Skeletal muscle satellite cell (primary cell): ENCODE measurements at regions not wholly inside any gene's neighbourhood (a gene's known extent, or its start where the extent isn't known, plus 50 kb on each side); places are given as distances from the start of the nearest gene placed in this dataset.

Experiments used
- H3K27me3 ChIP-seq: 2 replicates; pipeline ENCODE4 v1.7.0; 2013; ENCODE audit warnings: low read length; ENCODE audit not compliant: control insufficient read depth, insufficient read depth
- H3K36me3 ChIP-seq: 2 replicates; pipeline ENCODE4 v1.7.0; 2013; ENCODE audit warnings: mild to moderate bottlenecking, control low read depth, low read length; ENCODE audit not compliant: insufficient read depth
- H3K4me1 ChIP-seq: 2 replicates; pipeline ENCODE4 v1.7.0; 2013; ENCODE audit warnings: low read length; ENCODE audit not compliant: control insufficient read depth, insufficient read depth
- H3K4me2 ChIP-seq: 2 replicates; pipeline ENCODE4 v1.7.0; 2013; ENCODE audit warnings: mild to moderate bottlenecking, low read length
- H3K4me3 ChIP-seq: 2 replicates; pipeline ENCODE4 v1.7.0; 2013; ENCODE audit warnings: low read length
- H3K9ac ChIP-seq: 2 replicates; pipeline ENCODE4 v1.7.0; 2013; ENCODE audit warnings: mild to moderate bottlenecking, low read depth, low read length, moderate library complexity
- H3K9me3 ChIP-seq: replicated peaks from 2 replicates; pipeline ENCODE4 v1.7.0; 2013; ENCODE audit warnings: mild to moderate bottlenecking, control low read depth, low read length

DNA sequence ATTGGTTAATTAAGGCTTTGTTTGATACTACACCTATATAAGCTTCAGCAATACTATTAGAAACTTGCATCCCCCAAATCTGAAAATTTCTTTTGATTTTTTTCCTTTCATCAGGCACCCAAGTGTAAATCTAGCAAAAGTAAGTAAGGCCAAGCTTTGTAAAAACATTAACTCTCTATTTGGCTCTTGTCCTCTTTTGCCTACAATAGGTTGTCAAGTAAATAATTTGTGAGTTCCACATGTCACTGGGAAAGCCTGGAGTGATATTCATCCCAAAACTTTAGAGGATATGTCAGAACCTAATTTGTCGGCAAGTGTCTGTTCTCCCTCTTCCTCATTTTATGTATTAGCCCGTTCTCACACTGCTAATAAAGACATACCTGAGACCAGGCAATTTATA lies 492.4 kb downstream of the IPMK start:
- H3K4me3 ChIP-seq = no peak overlapping the region
- H3K4me2 ChIP-seq = no peak overlapping the region
- H3K4me1 ChIP-seq = no peaks in the 10 kb centered on the region
- no peaks in the 10 kb centered on the region for H3K27me3 ChIP-seq
- H3K9ac ChIP-seq = no peak overlapping the region
- no peaks in the 10 kb centered on the region for H3K36me3 ChIP-seq
- H3K9me3 ChIP-seq = no peaks in the 10 kb centered on the region

DNA sequence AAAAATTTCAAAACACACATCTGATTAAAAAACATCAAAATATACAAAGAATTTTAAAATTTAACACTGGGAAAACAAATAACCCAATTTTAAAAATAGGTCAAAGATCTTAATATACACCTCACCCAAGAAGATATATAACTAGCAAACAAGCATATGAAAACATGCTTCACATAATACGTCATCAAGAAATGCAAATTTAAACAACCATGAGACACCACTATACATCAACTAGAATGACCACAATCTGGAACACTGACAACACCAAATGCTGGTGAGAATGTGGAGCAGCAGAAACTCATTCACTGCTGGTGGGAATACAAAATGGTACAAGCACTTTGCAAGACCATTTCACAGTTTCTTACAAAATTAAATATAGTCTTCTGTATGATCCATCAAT lies 498.4 kb downstream of the IPMK start:
- no peak overlapping the region for H3K4me3 ChIP-seq
- no peaks in the 10 kb centered on the region for H3K9me3 ChIP-seq
- no peaks in the 10 kb centered on the region for H3K4me1 ChIP-seq
- no peak overlapping the region for H3K9ac ChIP-seq
- H3K27me3 ChIP-seq = no peaks in the 10 kb centered on the region
- H3K36me3 ChIP-seq = no peaks in the 10 kb centered on the region
- H3K4me2 ChIP-seq = no peak overlapping the region

DNA sequence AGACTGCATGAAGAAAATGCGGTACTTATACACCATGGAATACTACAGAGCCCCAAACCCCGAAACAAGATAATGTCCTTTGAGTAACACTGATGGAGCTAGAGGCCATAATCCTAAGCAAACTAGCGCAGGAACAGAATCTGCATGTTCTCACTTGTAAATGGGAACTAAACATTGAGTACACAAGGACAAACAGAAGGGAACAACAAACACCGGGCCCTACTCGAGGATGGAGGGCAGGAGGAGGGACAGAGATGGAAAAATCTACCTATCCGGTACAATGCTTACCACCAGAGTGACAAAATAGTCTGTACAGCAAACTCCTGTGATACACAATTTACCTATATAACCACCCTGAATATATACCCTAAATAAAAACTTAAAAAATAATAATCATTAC lies 507.9 kb downstream of the IPMK start:
- Histone ChIP-seq H3K9me3 (no peaks in the 10 kb centered on the region), H3K4me1 (no peaks in the 10 kb centered on the region), H3K27me3 (no peaks in the 10 kb centered on the region), H3K36me3 (no peaks in the 10 kb centered on the region), H3K4me2 (no peak overlapping the region), H3K4me3 (no peak overlapping the region), H3K9ac (no peak overlapping the region)

DNA sequence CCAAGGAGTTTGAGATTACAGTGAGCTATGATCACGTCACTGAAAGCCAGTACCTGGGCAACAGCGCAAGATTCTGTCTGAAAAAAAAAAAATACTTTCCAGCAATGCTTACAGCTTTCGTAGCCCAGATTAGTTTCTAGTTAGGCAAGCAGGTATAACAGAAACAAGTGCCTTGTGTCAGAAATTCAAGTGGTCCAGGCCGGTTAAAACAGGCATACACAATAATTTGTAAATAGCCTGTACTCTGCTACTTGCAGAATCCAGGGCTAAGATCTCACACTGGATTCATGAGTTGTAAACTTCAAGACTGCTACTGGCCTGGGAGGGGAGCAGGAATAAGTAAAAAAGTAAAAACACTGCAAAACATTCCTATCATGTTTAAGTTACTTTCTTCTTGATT lies 512.9 kb downstream of the IPMK start:
- no peaks in the 10 kb centered on the region for H3K27me3 ChIP-seq
- H3K4me2 ChIP-seq = no peak overlapping the region

DNA sequence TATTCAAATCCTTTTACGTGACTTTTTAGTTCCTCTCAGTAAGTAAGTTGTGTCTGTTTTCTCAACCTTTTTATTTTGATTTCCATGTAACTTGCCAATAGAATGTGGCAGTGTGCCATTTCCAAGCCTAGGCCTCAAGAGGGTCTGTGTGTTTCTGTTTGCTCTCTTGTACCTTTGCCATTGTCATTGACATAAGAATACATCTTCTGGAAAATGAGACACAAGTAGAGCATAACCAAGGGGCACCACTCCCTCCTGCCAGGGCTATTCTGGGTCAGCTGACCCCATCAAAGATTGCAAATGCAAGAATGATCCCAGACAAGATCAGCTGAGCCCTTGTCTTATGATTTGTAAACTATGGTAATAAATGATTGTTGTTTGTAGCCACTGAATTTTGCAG lies 524.0 kb downstream of the IPMK start:
- Histone ChIP-seq H3K9me3 (no peaks in the 10 kb centered on the region), H3K9ac (no peak overlapping the region), H3K4me3 (no peak overlapping the region), H3K27me3 (peaks cover 8% of the 10 kb centered on the region), H3K36me3 (no peaks in the 10 kb centered on the region), H3K4me2 (no peak overlapping the region), H3K4me1 (no peaks in the 10 kb centered on the region)

More for the DNA sequence above, 512.9 kb downstream of the IPMK start:
- Histone ChIP-seq H3K4me3 (no peak overlapping the region), H3K9ac (no peak overlapping the region), H3K4me1 (no peaks in the 10 kb centered on the region), H3K36me3 (no peaks in the 10 kb centered on the region), H3K9me3 (no peaks in the 10 kb centered on the region)

DNA sequence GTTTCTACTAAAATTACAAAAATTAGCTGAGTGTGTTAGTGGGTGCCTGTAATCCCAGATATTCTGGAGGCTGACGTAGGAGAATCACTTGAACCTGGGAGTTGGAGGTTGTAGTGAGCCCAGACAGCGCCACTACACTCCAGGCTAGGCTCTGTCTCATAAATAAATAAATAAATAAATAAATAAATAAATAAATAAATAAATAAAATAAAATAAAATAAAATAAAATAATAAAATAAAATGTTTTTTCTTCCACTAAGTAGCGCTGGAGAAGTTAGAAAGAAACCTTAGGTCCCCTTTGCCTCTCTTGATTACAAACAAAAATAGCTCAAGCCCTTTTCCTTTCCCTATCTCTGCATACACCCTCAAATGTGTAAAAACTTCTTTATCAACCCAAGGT lies 525.9 kb downstream of the IPMK start:
- no peak overlapping the region for H3K9ac ChIP-seq

DNA sequence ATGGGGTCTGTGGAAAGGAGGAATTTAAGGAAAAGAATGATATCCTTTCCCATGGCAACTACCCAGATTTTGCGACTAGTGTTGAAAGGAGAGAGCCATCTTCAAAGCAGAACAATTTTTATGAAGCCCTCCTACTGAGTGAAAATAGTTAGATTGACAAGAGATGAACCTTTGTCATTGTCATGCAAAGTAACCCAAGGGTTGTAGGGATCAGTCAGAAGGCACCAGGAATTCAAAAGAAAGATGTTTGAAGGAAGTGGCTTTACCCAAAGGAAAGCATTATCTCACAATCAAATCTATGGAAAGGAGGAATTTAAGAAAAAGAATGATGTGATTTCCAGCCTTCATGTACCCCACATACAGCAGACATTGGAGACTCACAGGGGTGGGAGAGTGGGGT lies 544.4 kb downstream of the IPMK start:
- Histone ChIP-seq H3K4me2 (no peak overlapping the region), H3K4me1 (no peaks in the 10 kb centered on the region), H3K4me3 (no peak overlapping the region)

More for the DNA sequence above, 525.9 kb downstream of the IPMK start:
- Histone ChIP-seq H3K9me3 (no peaks in the 10 kb centered on the region), H3K36me3 (no peaks in the 10 kb centered on the region), H3K4me3 (no peak overlapping the region), H3K4me2 (no peak overlapping the region), H3K27me3 (peaks cover 8% of the 10 kb centered on the region), H3K4me1 (no peaks in the 10 kb centered on the region)

DNA sequence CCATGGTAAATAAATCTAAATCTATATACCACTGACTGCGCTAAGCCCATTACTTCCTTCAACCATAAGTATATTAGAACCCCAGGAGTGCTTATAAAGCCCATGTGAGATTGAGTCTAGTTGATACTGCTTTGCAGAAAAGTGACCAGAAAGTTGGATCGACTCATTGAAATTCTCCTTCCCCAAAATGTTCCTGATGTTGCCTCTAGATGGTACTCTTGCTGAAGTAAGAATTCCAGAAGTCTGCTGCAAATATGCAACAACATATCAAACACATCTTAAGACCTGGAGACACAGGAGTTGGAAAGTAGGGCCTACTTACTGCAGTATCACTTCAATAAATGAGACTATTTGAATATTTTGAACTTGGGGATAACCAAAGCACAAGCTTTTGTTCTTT lies 550.8 kb downstream of the IPMK start:
- no peak overlapping the region for H3K4me3 ChIP-seq
- no peaks in the 10 kb centered on the region for H3K9me3 ChIP-seq
- H3K4me1 ChIP-seq = no peaks in the 10 kb centered on the region
- H3K27me3 ChIP-seq = no peaks in the 10 kb centered on the region
- no peak overlapping the region for H3K9ac ChIP-seq
- H3K36me3 ChIP-seq = no peaks in the 10 kb centered on the region
- no peak overlapping the region for H3K4me2 ChIP-seq

More for the DNA sequence above, 544.4 kb downstream of the IPMK start:
- H3K27me3 ChIP-seq = peaks cover 31% of the 10 kb centered on the region
- H3K36me3 ChIP-seq = no peaks in the 10 kb centered on the region
- no peak overlapping the region for H3K9ac ChIP-seq
- H3K9me3 ChIP-seq = no peaks in the 10 kb centered on the region

DNA sequence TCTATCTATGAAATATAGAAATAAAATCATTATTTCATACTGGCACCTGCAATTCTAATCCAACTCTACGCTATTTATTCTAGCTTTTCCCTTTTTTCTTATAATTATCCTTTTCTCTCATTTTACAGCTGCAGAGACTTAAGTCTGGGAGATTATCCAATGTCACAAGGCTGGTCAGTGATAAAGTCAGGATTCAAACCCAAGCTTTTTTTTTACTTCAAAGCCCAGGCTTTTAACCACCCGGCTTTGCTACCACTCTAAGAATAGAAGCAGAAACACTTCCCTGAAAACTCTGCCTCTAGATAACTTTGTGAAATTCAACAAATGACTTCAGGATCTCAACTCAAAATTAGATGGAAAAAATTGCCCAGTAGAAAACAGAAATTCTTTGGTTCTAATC lies 552.5 kb downstream of the IPMK start:
- no peak overlapping the region for H3K4me3 ChIP-seq
- H3K4me1 ChIP-seq = no peaks in the 10 kb centered on the region
- no peaks in the 10 kb centered on the region for H3K9me3 ChIP-seq
- H3K36me3 ChIP-seq = no peaks in the 10 kb centered on the region
- no peak overlapping the region for H3K4me2 ChIP-seq
- H3K27me3 ChIP-seq = no peaks in the 10 kb centered on the region
- H3K9ac ChIP-seq = no peak overlapping the region

DNA sequence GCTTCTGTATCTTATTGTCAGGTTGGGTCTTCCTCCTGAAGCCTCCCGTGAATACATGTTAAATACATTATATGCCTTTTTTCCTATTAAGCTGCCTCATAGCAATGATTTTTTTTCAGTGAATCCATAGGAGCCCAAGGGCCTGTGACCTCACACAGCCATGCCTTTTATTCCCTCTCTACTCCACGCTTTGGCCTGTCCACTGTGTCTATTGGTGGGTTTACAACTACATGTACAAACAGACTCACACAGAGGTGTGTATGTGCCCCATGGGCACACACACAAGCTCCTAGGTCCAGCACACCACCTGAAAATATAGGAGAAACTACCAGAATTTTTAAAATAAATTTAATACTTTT lies 560.4 kb downstream of the IPMK start:
- no peaks in the 10 kb centered on the region for H3K36me3 ChIP-seq
- no peak overlapping the region for H3K4me3 ChIP-seq
- no peaks in the 10 kb centered on the region for H3K27me3 ChIP-seq
- H3K4me1 ChIP-seq = peaks cover 9% of the 10 kb centered on the region
- H3K9me3 ChIP-seq = no peaks in the 10 kb centered on the region
- H3K4me2 ChIP-seq = no peak overlapping the region
- H3K9ac ChIP-seq = no peak overlapping the region

DNA sequence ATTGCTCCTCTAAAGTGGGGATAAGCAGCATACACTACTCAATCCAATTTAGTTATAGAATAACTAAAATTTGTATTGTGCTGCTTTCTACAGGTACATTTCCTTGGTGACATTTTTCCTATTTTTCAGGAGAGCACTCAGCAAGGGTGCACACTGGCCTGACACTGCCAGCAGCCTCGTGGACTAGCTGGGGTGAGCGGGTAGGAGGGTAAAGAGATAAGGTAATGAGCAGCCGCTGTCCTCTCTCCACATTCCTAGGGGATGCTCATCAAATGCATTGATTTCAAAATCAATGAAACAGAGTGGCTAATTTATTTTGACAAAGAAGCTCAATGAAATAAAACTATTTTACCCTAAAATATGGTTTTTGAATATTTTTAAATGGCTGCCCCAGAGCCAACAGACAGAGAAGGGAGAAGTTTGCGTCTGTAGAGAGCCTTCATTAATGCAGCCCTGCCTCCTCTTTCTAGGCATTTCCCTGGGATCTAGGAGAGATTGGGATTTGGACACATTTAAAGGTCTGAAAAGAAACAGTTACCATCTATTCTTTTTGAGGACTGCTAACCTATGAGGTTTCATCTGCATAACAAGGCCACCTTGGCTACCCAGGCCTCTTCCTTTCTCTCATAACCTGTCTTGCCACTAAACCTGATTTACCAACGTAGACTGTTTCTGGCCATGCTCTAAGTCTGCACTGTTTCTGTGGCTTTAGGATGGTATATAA lies 561.0 kb downstream of the IPMK start:
- H3K9me3 ChIP-seq = no peaks in the 10 kb centered on the region

DNA sequence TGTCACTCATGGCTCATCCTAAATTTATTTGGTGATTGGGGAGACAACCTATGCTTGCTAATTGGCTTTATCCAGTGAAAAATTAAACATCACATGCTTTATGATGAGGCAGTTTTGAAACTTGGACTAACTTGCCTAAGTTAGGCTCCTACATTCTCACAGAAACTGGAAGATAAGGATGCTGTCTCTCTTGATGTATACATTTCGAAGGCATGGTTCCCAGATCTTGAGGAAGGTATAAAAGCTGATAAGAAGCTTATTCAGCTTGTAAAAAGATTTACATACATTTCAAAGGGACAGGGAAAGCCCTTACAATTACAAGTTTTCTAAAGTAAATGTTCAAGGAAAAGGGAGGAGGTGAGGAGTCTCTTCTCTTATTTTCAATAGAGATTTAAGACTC lies 561.7 kb downstream of the IPMK start:
- Histone ChIP-seq H3K4me1 (peaks cover 9% of the 10 kb centered on the region), H3K4me2 (no peak overlapping the region), H3K27me3 (no peaks in the 10 kb centered on the region), H3K9me3 (no peaks in the 10 kb centered on the region), H3K9ac (no peak overlapping the region), H3K4me3 (no peak overlapping the region), H3K36me3 (no peaks in the 10 kb centered on the region)

More for the DNA sequence above, 561.0 kb downstream of the IPMK start:
- H3K4me3 ChIP-seq = no peak overlapping the region
- H3K9ac ChIP-seq = no peak overlapping the region
- no peaks in the 10 kb centered on the region for H3K36me3 ChIP-seq
- peaks cover 9% of the 10 kb centered on the region for H3K4me1 ChIP-seq
- no peak overlapping the region for H3K4me2 ChIP-seq
- no peaks in the 10 kb centered on the region for H3K27me3 ChIP-seq
